ENCODE measurements at regions not wholly inside any gene's neighbourhood (a gene's known extent, or its start where the extent isn't known, plus 50 kb on each side); places are given as distances from the start of the nearest gene placed in this dataset.

DNA sequence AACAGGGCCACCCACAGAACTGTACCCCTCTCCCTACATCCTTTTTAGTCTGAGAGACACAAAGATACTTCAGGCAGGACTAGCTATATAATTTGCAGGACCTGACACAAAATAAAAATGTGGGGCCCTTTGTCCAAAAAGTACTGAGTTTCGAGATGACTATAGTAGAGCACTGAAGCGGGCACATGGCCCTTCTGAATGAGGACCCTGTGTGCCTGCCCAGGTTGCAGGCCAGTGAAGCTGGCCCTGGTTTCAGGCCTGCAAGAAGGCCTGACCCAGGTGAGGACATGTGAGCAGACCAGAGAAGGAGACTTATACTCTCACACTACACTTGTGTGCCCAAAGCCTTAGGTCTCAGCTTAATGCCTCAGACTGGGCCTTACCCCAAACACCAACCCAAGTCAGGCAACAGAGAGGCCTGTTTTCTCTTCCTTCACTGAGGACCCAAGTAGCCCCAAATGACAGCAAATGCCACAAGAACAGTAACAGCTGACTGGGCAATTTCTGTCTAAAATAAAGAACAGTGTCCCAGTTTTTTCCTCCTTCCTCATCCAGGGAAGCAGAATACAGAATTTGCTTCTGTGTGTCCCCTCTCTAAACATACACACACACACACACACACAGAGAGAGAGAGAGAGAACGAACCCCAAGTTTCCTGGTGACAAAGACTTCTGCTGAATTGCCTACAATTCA lies 100.9 kb upstream of the ARHGEF3 start:
- no peak for TF ChIP-seq FOS (IDR thresholded peaks at IDR 0.05; ENCODE audit: low read depth, low read length)
- TF ChIP-seq, protein P1, sequence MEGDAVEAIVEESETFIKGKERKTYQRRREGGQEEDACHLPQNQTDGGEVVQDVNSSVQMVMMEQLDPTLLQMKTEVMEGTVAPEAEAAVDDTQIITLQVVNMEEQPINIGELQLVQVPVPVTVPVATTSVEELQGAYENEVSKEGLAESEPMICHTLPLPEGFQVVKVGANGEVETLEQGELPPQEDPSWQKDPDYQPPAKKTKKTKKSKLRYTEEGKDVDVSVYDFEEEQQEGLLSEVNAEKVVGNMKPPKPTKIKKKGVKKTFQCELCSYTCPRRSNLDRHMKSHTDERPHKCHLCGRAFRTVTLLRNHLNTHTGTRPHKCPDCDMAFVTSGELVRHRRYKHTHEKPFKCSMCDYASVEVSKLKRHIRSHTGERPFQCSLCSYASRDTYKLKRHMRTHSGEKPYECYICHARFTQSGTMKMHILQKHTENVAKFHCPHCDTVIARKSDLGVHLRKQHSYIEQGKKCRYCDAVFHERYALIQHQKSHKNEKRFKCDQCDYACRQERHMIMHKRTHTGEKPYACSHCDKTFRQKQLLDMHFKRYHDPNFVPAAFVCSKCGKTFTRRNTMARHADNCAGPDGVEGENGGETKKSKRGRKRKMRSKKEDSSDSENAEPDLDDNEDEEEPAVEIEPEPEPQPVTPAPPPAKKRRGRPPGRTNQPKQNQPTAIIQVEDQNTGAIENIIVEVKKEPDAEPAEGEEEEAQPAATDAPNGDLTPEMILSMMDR (conservative IDR thresholded peaks at IDR 0.05; ENCODE audit: low read depth, low read length): no peak
- TF ChIP-seq CEBPB (IDR thresholded peaks at IDR 0.05; ENCODE audit: low read depth, low read length): no peak
- TF ChIP-seq POLR2A (IDR thresholded peaks at IDR 0.05; ENCODE audit: low read depth, low read length): no peak
- TF ChIP-seq, protein P2, sequence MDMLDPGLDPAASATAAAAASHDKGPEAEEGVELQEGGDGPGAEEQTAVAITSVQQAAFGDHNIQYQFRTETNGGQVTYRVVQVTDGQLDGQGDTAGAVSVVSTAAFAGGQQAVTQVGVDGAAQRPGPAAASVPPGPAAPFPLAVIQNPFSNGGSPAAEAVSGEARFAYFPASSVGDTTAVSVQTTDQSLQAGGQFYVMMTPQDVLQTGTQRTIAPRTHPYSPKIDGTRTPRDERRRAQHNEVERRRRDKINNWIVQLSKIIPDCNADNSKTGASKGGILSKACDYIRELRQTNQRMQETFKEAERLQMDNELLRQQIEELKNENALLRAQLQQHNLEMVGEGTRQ (IDR thresholded peaks at IDR 0.05; ENCODE audit: low read depth, low read length): no peak
- TF ChIP-seq MAZ (IDR thresholded peaks at IDR 0.05; ENCODE audit: borderline replicate concordance, low read depth, low read length): no peak
- no peak for TF ChIP-seq BHLHE40 (IDR thresholded peaks at IDR 0.05; ENCODE audit: low read depth, low read length)
- no peak for TF ChIP-seq MXI1 (IDR thresholded peaks at IDR 0.05; ENCODE audit: borderline replicate concordance, low read depth, low read length)
- TF ChIP-seq CHD1 (IDR thresholded peaks at IDR 0.05; ENCODE audit: low read depth, low read length): no peak
- no peak for TF ChIP-seq RAD21 (IDR thresholded peaks at IDR 0.05; ENCODE audit: low read length)
